PC-9 (cell line): ENCODE measurements at regions not wholly inside any gene's neighbourhood (a gene's known extent, or its start where the extent isn't known, plus 50 kb on each side); places are given as distances from the start of the nearest gene placed in this dataset.

Experiments used
- BruUV-seq: library from RNA; stranded (reverse); fragments of 400-500 nt; replicated peaks from 2 replicates; lab custom pipeline; 2021; lab: Mats Ljungman, UMichigan
- CTCF ChIA-PET: fragments of 300-600 bp; sonication (Branson Sonifier 250); formaldehyde crosslinking; loops from one replicate; lab custom pipeline; 2022; ENCODE audit warnings: antibody characterized with exemption; lab: Charles Lee
- POLR2A ChIA-PET: fragments of 300-600 bp; sonication (Branson Sonifier 250); formaldehyde crosslinking; loops from one replicate; lab custom pipeline; 2022; ENCODE audit warnings: antibody characterized with exemption; ENCODE audit not compliant: unreplicated experiment; lab: Charles Lee
- DNase-seq, 2 experiments: peaks; one replicate each; pipeline versions ENCODE4 v3.0.0 to v3.0.0-alpha.2; 2015 to 2022; ENCODE audit warnings: mixed read lengths in 1 of 2
- H2AFZ ChIP-seq: fragments of 200-600 bp; sonication (generic); 2 replicates; pipeline ENCODE4 v1.8.1; 2017; ENCODE audit warnings: antibody characterized with exemption
- H3F3A ChIP-seq: fragments of 200-600 bp; sonication (generic); 2 replicates; pipeline ENCODE4 v1.8.1; 2017; ENCODE audit warnings: antibody characterized with exemption, mild to moderate bottlenecking, low read depth; ENCODE audit not compliant: insufficient read depth
- H3K27ac ChIP-seq: fragments of 200-600 bp; sonication (generic); 2 replicates; pipeline ENCODE4 v1.6.1; 2016; ENCODE audit warnings: mixed run types
- H3K27me3 ChIP-seq: fragments of 200-600 bp; sonication (generic); 2 replicates; pipeline ENCODE4 v1.6.1; 2016; ENCODE audit warnings: low read depth, mixed run types; ENCODE audit not compliant: insufficient read depth
- H3K36me3 ChIP-seq: fragments of 200-600 bp; sonication (generic); 2 replicates; pipeline ENCODE4 v1.6.1; 2016; ENCODE audit warnings: low read depth, mixed run types
- H3K4me1 ChIP-seq: fragments of 200-600 bp; sonication (generic); replicated peaks from 2 replicates; pipeline ENCODE4 v1.6.1; 2016; ENCODE audit warnings: mixed run types; ENCODE audit not compliant: insufficient read depth
- H3K4me2 ChIP-seq: fragments of 200-600 bp; sonication (generic); 2 replicates; pipeline ENCODE4 v1.6.1; 2017; ENCODE audit warnings: mixed run types
- H3K4me3 ChIP-seq: fragments of 200-600 bp; sonication (generic); 2 replicates; pipeline ENCODE4 v1.6.1; 2016; ENCODE audit warnings: mixed run types
- H3K79me2 ChIP-seq: fragments of 200-600 bp; sonication (generic); 2 replicates; pipeline ENCODE4 v1.6.1; 2017; ENCODE audit warnings: low read depth, mixed run types
- H3K9me2 ChIP-seq: fragments of 200-600 bp; sonication (generic); 2 replicates; pipeline ENCODE4 v1.8.1; 2017; ENCODE audit warnings: mild to moderate bottlenecking; ENCODE audit not compliant: insufficient read depth
- H3K9me3 ChIP-seq: fragments of 200-600 bp; sonication (generic); 2 replicates; pipeline ENCODE4 v1.8.1; 2016; ENCODE audit warnings: low read depth; ENCODE audit not compliant: insufficient read depth
- H4K20me1 ChIP-seq: fragments of 200-600 bp; sonication (generic); 2 replicates; pipeline ENCODE4 v1.8.1; 2017; ENCODE audit not compliant: insufficient read depth
- EZH2 ChIP-seq: fragments of 200-600 bp; sonication (generic); IDR thresholded peaks from 2 replicates; pipeline ENCODE4 v1.8.0; 2017; ENCODE audit warnings: antibody characterized with exemption, low read depth
- intact Hi-C: fragments of 100-400 bp; cut with micrococcal nuclease; formaldehyde crosslinking; loops from one replicate; pipeline ENCODE4 v1.10.0; 2022; ENCODE audit not compliant: unreplicated experiment
- TF ChIP-seq, protein P1 (sequence below): fragments of 200-600 bp; sonication (generic); conservative IDR thresholded peaks from 2 replicates; pipeline ENCODE4 v1.6.1; 2017; ENCODE audit warnings: mixed run types, antibody characterized with exemption, mild to moderate bottlenecking, moderate library complexity

DNA sequence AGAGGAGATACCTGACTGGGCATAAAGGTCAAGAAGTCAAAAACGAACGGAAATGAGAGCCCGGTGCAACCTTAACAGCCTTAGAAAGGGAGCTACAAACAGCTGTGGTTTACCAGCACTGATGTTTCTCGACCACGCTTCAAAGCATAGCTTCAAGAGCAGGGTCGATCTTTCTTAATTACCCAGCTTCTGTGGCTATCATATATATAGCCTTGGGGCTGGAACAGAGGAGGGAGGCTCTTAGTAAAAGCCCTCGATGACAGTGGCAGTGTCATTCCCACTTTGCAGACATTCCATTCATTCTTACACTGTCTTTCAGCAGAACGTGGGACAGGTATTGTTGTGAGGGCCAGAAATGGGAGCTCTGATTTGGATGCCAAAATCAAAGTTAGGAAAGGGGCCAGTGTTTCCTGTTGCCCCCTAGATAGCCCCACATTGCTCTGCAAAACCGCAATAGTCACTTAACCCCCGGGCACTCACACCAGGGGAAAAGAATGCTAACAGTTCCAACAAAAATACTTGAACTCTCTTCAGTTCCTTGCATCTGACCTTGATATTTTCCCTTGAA is 141.5 kb downstream of the MTPAP start:
- Histone ChIP-seq H3K79me2 (no peaks in the 10 kb centered on the region), H3K4me1 (peaks cover 18% of the 10 kb centered on the region), H3K27me3 (no peaks in the 10 kb centered on the region), H3K36me3 (no peaks in the 10 kb centered on the region), H3F3A (peaks cover 4% of the 10 kb centered on the region; the same call in 1 of the 2 replicates), H3K9me3 (peaks cover 6% of the 10 kb centered on the region), H2AFZ (no peak overlapping the region), H3K4me2 (peak overlapping the region; percentile 18; the same call in 1 of the 2 replicates), H3K27ac (peak overlapping the region; percentile 18; the same call in 1 of the 2 replicates), H3K9me2 (no peaks in the 10 kb centered on the region), H4K20me1 (no peaks in the 10 kb centered on the region), H3K4me3 (no peak overlapping the region)
- DNase-seq, result peak; percentile 67 to 83
- no peak for TF ChIP-seq EZH2
- TF ChIP-seq, protein P1, sequence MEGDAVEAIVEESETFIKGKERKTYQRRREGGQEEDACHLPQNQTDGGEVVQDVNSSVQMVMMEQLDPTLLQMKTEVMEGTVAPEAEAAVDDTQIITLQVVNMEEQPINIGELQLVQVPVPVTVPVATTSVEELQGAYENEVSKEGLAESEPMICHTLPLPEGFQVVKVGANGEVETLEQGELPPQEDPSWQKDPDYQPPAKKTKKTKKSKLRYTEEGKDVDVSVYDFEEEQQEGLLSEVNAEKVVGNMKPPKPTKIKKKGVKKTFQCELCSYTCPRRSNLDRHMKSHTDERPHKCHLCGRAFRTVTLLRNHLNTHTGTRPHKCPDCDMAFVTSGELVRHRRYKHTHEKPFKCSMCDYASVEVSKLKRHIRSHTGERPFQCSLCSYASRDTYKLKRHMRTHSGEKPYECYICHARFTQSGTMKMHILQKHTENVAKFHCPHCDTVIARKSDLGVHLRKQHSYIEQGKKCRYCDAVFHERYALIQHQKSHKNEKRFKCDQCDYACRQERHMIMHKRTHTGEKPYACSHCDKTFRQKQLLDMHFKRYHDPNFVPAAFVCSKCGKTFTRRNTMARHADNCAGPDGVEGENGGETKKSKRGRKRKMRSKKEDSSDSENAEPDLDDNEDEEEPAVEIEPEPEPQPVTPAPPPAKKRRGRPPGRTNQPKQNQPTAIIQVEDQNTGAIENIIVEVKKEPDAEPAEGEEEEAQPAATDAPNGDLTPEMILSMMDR, result no peak
- BruUV-seq, result no TSS peak
- POLR2A ChIA-PET, result interaction anchor here (0.5 to 0.7 kb wide), 4 partner anchors 9 to 384 kb away, joined by 3 to 10 read pairs (median 4); no protein-coding TSS in a partner anchor
- intact Hi-C loops, result loop anchor here (1.0 kb wide), 1 partner anchor 21 kb away; no protein-coding TSS in a partner anchor
- CTCF ChIA-PET, result interaction anchor here (0.9 to 1.3 kb wide), 5 partner anchors 20 to 56 kb away, joined by 3 to 6 read pairs (median 4); no protein-coding TSS in a partner anchor

DNA sequence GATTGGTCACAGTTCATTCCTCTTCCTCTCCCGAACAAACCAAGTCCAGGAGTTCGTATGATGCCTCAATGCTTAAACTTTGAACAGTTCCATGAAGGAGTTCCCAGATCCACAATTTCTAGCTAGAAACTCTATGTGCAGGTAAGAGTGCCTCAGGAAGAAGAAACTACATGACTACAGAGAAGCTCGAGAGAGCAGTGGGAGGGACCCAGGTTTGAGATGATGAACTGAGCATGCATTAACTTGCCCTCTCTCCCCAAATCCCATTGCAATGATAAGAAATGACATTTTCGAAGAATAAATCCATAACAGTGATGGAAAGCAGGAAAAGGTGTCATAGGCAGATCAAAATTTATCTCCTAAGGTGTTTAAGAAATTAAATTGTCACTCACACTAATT is 140.6 kb upstream of the JCAD start:
- Histone ChIP-seq H3K36me3 (no peaks in the 10 kb centered on the region), H4K20me1 (no peaks in the 10 kb centered on the region), H3K4me3 (no peak overlapping the region), H3K27me3 (no peaks in the 10 kb centered on the region), H3K9me3 (peaks cover 6% of the 10 kb centered on the region; the same call in 1 of the 2 replicates), H3K4me1 (no peaks in the 10 kb centered on the region; the same call in 1 of the 2 replicates), H3K4me2 (no peak overlapping the region), H3K27ac (no peak overlapping the region), H3K79me2 (no peaks in the 10 kb centered on the region), H2AFZ (no peak overlapping the region), H3K9me2 (no peaks in the 10 kb centered on the region), H3F3A (no peaks in the 10 kb centered on the region)
- ChIA-PET CTCF (no interaction called here), POLR2A (no interaction called here)
- no peak for DNase-seq
- intact Hi-C loops, result no loop called here
- BruUV-seq, result no TSS peak
- TF ChIP-seq EZH2, result no peak
- TF ChIP-seq, protein P1, result no peak

DNA sequence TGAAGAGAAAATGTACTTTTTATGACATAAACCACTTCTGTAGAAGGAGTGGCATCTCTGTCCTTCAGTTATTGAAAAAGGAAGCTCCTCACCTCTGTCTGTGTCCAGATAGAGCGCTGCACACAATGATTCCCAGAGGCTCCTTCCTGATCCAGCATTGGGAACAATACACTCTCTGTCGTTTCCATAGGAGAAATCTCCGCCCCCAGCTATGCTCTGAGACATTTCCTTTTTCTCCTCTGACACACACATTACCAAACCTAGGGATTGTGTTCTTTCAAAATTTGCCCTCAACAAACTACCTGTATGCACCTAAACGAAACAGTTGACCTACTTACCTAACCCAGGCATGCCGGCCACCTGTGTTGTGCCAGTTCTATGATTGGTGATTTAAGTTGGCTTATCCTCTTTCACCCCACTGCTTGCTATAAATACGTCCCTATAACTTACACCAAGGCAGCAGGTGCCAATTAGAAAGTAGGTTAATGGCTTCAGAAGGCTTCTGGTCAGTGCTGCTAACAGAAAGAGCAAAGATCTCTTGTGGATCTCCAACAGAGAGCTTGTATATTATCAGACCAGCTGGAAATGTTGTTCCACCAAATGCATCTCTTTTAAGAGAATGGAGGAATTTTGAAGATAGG is 140.1 kb upstream of the JCAD start:
- CTCF ChIA-PET, result no interaction called here
- no peaks in the 10 kb centered on the region for H4K20me1 ChIP-seq
- H3F3A ChIP-seq, result no peaks in the 10 kb centered on the region
- POLR2A ChIA-PET, result no interaction called here
- H3K4me1 ChIP-seq, result no peaks in the 10 kb centered on the region; the same call in 1 of the 2 replicates
- H3K27me3 ChIP-seq, result no peaks in the 10 kb centered on the region
- H3K36me3 ChIP-seq, result no peaks in the 10 kb centered on the region
- no peak overlapping the region for H3K4me3 ChIP-seq
- TF ChIP-seq, protein P1, result no peak
- TF ChIP-seq EZH2, result no peak
- no peaks in the 10 kb centered on the region for H3K9me2 ChIP-seq
- H3K9me3 ChIP-seq, result peaks cover 6% of the 10 kb centered on the region; the same call in 1 of the 2 replicates
- no peaks in the 10 kb centered on the region for H3K79me2 ChIP-seq
- DNase-seq, result no peak
- H3K4me2 ChIP-seq, result no peak overlapping the region
- H3K27ac ChIP-seq, result no peak overlapping the region
- intact Hi-C loops, result no loop called here
- BruUV-seq, result no TSS peak
- no peak overlapping the region for H2AFZ ChIP-seq
